AG09309 (cell line): ENCODE measurements at regions not wholly inside any gene's neighbourhood (a gene's known extent, or its start where the extent isn't known, plus 50 kb on each side); places are given as distances from the start of the nearest gene placed in this dataset.

Experiments
- DNase-seq: peaks from one replicate; pipeline ENCODE4 v3.0.0-alpha.2; 2010; ENCODE audit warnings: low read depth
- H3K4me3 ChIP-seq: 2 replicates; pipeline ENCODE4 v1.5.1; 2011; ENCODE audit warnings: mild to moderate bottlenecking, low read depth, low read length, moderate library complexity; ENCODE audit not compliant: control insufficient read depth
- CTCF ChIP-seq: IDR thresholded peaks from 2 replicates; pipeline ENCODE4 v1.5.1; 2011; ENCODE audit warnings: mild to moderate bottlenecking, low read depth, low read length, inconsistent platforms; ENCODE audit not compliant: insufficient read depth, control insufficient read depth; ENCODE audit errors: missing control alignments

DNA sequence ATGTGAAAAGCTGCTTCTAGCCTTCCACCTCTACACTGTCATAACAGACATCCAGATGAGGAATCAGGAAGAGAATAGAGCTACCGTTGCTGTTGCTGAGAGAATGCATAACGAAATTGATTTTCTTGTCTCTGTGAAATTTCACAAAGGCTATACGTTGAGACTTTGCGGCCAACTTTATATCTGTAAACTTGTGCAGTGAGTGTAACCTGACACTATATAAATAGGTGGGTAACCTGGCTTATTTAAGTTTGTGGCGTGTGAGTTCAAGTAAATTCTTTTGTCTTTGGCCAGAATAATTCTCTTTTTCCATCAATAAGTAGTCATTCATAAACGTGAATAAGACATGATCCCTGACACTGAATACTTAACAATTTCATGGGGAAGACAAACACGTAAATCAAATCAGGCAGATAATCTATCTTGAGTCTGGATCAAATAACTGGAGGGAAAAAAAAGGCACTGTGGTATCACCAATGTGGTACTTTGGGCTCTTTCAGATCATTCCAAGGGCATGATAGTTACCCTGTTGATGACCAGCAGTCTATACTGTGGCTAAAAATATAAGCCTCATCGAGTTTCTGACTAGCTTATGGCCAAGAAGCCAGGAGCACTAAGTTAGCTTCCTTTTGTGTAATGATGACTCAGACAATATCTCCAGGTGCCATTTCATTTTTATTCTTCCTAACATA lies 98.2 kb upstream of the RASA1 start:
- no peak overlapping the region for H3K4me3 ChIP-seq
- DNase-seq: no peak
- no peak for TF ChIP-seq CTCF

- H3K4me3 ChIP-seq: no peak overlapping the region
- DNase-seq: no peak
- TF ChIP-seq CTCF: no peak
These were observed 96.9 kb upstream of the RASA1 start for GRCh38 chr5:87170799-87171198.

GRCh38 chr5:87182649-87183048 lies 85.0 kb upstream of the RASA1 start:
- DNase-seq: no peak
- no peak overlapping the region for H3K4me3 ChIP-seq
- TF ChIP-seq CTCF: no peak

DNA sequence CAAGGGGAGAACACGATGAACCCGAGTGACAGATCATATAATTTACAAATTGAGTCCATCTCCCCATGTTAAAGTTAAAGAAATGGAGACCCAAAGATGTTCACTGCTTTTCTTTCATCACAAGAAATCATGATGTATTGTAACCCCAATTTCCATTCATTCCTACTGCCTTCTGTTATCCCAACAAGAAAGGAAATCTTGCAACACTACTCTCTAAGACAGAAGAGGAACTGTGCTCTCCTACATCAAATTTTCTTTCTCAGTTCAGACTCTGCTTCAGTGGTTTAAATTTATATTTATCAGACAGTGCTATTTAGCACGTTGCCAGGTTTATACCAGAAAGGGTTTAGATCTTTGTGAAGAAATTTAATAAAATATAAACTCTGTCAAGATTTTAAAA lies 83.8 kb upstream of the RASA1 start:
- TF ChIP-seq CTCF: no peak
- H3K4me3 ChIP-seq: no peak overlapping the region
- no peak for DNase-seq

GRCh38 chr5:87184605-87185004 lies 83.1 kb upstream of the RASA1 start:
- H3K4me3 ChIP-seq: no peak overlapping the region
- no peak for TF ChIP-seq CTCF
- DNase-seq: no peak

- no peak for TF ChIP-seq CTCF
- no peak for DNase-seq
- H3K4me3 ChIP-seq: no peak overlapping the region
These were observed 81.8 kb upstream of the RASA1 start for GRCh38 chr5:87185838-87186237.

- no peak for DNase-seq
- H3K4me3 ChIP-seq: no peak overlapping the region
- TF ChIP-seq CTCF: no peak
These were observed 79.3 kb upstream of the RASA1 start for GRCh38 chr5:87188391-87188790.
